GM23338 (cell line): ENCODE measurements at regions not wholly inside any gene's neighbourhood (a gene's known extent, or its start where the extent isn't known, plus 50 kb on each side); places are given as distances from the start of the nearest gene placed in this dataset.

Experiments used
- ATAC-seq: fragments of 200-7000 bp; cut with Tn5 transposase; 3 replicates; pipeline ENCODE4 v1.9.1; 2020
- DNase-seq: peaks from one replicate; pipeline ENCODE4 v3.0.0-alpha.2; 2015; ENCODE audit warnings: low spot score
- H2AFZ ChIP-seq: fragments of 200-600 bp; sonication (generic); 2 replicates; pipeline ENCODE4 v1.8.0; 2016; ENCODE audit warnings: antibody characterized with exemption, mild to moderate bottlenecking, moderate library complexity
- H3F3A ChIP-seq: fragments of 200-600 bp; sonication (generic); replicated peaks from 2 replicates; pipeline ENCODE4 v1.8.0; 2017; ENCODE audit warnings: antibody characterized with exemption, mixed run types, low read depth
- H3K27ac ChIP-seq: fragments of 200-600 bp; sonication (generic); 2 replicates; pipeline ENCODE4 v1.6.1; 2016; ENCODE audit warnings: low read depth
- H3K27me3 ChIP-seq: fragments of 200-600 bp; sonication (generic); 2 replicates; pipeline ENCODE4 v1.8.0; 2016; ENCODE audit warnings: mild to moderate bottlenecking, mixed run types, moderate library complexity; ENCODE audit not compliant: insufficient read depth
- H3K36me3 ChIP-seq: fragments of 200-600 bp; sonication (generic); 2 replicates; pipeline ENCODE4 v1.8.0; 2016; ENCODE audit warnings: mild to moderate bottlenecking; ENCODE audit not compliant: insufficient read depth
- H3K4me1 ChIP-seq: fragments of 200-600 bp; sonication (generic); 2 replicates; pipeline ENCODE4 v1.8.0; 2016; ENCODE audit warnings: mild to moderate bottlenecking, moderate library complexity; ENCODE audit not compliant: insufficient read depth
- H3K4me2 ChIP-seq: fragments of 200-600 bp; sonication (generic); 2 replicates; pipeline ENCODE4 v1.7.1; 2017; ENCODE audit warnings: mixed run types
- H3K4me3 ChIP-seq: fragments of 200-600 bp; sonication (generic); 2 replicates; pipeline ENCODE4 v1.6.1; 2016; ENCODE audit warnings: mixed run types
- H3K79me2 ChIP-seq: fragments of 200-600 bp; sonication (generic); replicated peaks from 2 replicates; pipeline ENCODE4 v1.8.0; 2017; ENCODE audit warnings: mild to moderate bottlenecking; ENCODE audit not compliant: insufficient read depth
- H3K9me2 ChIP-seq: fragments of 200-600 bp; sonication (generic); 2 replicates; pipeline ENCODE4 v1.8.0; 2017; ENCODE audit not compliant: insufficient read depth
- H4K20me1 ChIP-seq: fragments of 200-600 bp; sonication (generic); replicated peaks from 2 replicates; pipeline ENCODE4 v1.8.0; 2017; ENCODE audit warnings: mild to moderate bottlenecking; ENCODE audit not compliant: insufficient read depth
- H3K27ac Mint-ChIP-seq: 2 replicates; pipeline ENCODE4 v1.8.0; 2020; ENCODE audit warnings: inconsistent platforms, mild to moderate bottlenecking, moderate library complexity, mixed read lengths
- H3K27me3 Mint-ChIP-seq: 3 replicates; pipeline ENCODE4 v1.8.0; 2022; ENCODE audit warnings: low read depth, mild to moderate bottlenecking, moderate library complexity, mixed read lengths, inconsistent platforms; ENCODE audit not compliant: insufficient read depth, poor library complexity
- H3K36me3 Mint-ChIP-seq: 3 replicates; pipeline ENCODE4 v1.8.0; 2021; ENCODE audit warnings: low read depth, mild to moderate bottlenecking, inconsistent platforms, moderate library complexity, mixed read lengths
- H3K4me1 Mint-ChIP-seq: 3 replicates; pipeline ENCODE4 v1.8.0; 2020; ENCODE audit warnings: mild to moderate bottlenecking, inconsistent platforms, mixed read lengths
- H3K4me3 Mint-ChIP-seq: 3 replicates; pipeline ENCODE4 v1.8.0; 2021; ENCODE audit warnings: moderate library complexity, mild to moderate bottlenecking, inconsistent platforms, mixed read lengths
- H3K9me3 Mint-ChIP-seq: 3 replicates; pipeline ENCODE4 v1.8.0; 2020; ENCODE audit warnings: moderate library complexity, mild to moderate bottlenecking, inconsistent platforms, mixed read lengths
- CREB1 ChIP-seq: fragments of 250-450 bp; sonication (Bioruptor Pico); IDR thresholded peaks from 2 replicates; pipeline ENCODE4 v1.5.0; 2020; ENCODE audit warnings: low read depth, mild to moderate bottlenecking, moderate library complexity
- EZH2 ChIP-seq: fragments of 200-600 bp; sonication (generic); IDR thresholded peaks from one replicate; pipeline ENCODE4 v1.8.0; 2017; ENCODE audit warnings: antibody characterized with exemption, mild to moderate bottlenecking, low read depth; ENCODE audit not compliant: unreplicated experiment
- JUNB ChIP-seq: IDR thresholded peaks from one replicate; pipeline ENCODE4 v1.6.1; 2016; ENCODE audit warnings: antibody characterized with exemption; ENCODE audit not compliant: unreplicated experiment
- NANOG ChIP-seq: IDR thresholded peaks from 2 replicates; pipeline ENCODE4 v1.6.1; 2016; ENCODE audit warnings: antibody characterized with exemption, borderline replicate concordance
- POLR2AphosphoS5 ChIP-seq: IDR thresholded peaks from 2 replicates; pipeline ENCODE4 v1.6.1; 2016; ENCODE audit warnings: antibody characterized with exemption, low read depth
- REST ChIP-seq: IDR thresholded peaks from one replicate; pipeline ENCODE4 v1.6.1; 2018; ENCODE audit warnings: antibody characterized with exemption; ENCODE audit not compliant: unreplicated experiment
- STAT1 ChIP-seq: IDR thresholded peaks from one replicate; pipeline ENCODE4 v1.6.1; 2016; ENCODE audit warnings: antibody characterized with exemption; ENCODE audit not compliant: unreplicated experiment
- ZNF114 ChIP-seq: fragments of 250-450 bp; sonication (Bioruptor Pico); IDR thresholded peaks from 2 replicates; pipeline ENCODE4 v1.5.0; 2020; ENCODE audit warnings: mild to moderate bottlenecking, moderate library complexity
- TF ChIP-seq, protein P1 (sequence below), 2 experiments: fragments of 200-600 bp in 1 of 2; sonication (generic) in 1 of 2; conservative IDR thresholded peaks; 2 replicates each; pipeline versions ENCODE4 v1.5.1 to v1.6.1; 2016 to 2017; ENCODE audit warnings: antibody characterized with exemption in 2 of 2, low read depth in 2 of 2, mild to moderate bottlenecking in 2 of 2, moderate library complexity in 1 of 2
- TF ChIP-seq, protein P2 (sequence below): IDR thresholded peaks from 2 replicates; pipeline ENCODE4 v1.6.1; 2016; ENCODE audit warnings: antibody characterized with exemption

DNA sequence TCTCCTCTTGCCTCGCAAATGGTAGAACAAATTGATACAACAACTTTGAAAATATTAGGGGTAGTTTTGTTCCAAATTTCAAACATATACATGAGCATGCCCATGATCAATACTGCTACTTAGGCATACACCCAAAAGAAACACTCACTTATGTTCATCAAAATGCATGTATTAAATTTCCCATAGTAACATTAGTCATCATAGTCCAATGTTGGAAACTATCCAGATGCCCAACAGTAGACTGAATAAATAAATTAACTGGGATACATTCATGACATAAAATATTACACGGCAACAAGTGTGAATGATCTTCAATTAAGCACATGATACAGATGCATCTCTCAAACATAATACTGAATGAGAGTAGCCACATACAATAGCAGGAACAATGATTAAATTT, 391.6 kb downstream of the CDH11 start (continued):
- TF ChIP-seq REST (no peak), CREB1 (CRISPR knock-in tag) (no peak)
- TF ChIP-seq, protein P1, sequence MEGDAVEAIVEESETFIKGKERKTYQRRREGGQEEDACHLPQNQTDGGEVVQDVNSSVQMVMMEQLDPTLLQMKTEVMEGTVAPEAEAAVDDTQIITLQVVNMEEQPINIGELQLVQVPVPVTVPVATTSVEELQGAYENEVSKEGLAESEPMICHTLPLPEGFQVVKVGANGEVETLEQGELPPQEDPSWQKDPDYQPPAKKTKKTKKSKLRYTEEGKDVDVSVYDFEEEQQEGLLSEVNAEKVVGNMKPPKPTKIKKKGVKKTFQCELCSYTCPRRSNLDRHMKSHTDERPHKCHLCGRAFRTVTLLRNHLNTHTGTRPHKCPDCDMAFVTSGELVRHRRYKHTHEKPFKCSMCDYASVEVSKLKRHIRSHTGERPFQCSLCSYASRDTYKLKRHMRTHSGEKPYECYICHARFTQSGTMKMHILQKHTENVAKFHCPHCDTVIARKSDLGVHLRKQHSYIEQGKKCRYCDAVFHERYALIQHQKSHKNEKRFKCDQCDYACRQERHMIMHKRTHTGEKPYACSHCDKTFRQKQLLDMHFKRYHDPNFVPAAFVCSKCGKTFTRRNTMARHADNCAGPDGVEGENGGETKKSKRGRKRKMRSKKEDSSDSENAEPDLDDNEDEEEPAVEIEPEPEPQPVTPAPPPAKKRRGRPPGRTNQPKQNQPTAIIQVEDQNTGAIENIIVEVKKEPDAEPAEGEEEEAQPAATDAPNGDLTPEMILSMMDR (conservative IDR thresholded peaks at IDR 0.05; ENCODE audit: low read depth in 2 of 2): no peak

DNA sequence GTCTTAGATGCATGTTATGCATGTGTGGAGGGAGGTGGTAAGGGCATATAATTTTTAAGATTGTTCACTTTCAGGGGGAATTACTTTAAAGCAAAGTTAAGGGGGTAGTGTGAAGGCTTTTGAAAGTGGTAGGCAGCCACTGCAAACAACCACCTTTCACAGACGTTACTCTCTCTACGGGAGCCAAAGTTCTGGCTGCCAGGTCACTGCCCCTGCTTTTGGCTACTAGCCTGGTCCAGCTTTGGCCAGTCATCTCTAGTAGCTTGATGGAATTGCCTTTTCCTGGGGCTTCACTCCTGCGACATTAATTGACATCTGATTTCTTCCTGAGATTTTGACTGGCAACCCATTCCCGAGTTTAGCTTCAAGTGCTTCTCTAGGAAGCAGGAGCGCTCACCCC, 397.5 kb downstream of the CDH11 start:
- no peak overlapping the region for H3K27ac Mint-ChIP-seq
- no peaks in the 10 kb centered on the region for H3K4me1 Mint-ChIP-seq
- H3K36me3 ChIP-seq: no peaks in the 10 kb centered on the region
- no peak overlapping the region for H2AFZ ChIP-seq
- no peak for TF ChIP-seq STAT1
- no peak for TF ChIP-seq NANOG
- no peak for TF ChIP-seq CREB1 (CRISPR knock-in tag)
- TF ChIP-seq POLR2AphosphoS5: no peak
- TF ChIP-seq, protein P2, sequence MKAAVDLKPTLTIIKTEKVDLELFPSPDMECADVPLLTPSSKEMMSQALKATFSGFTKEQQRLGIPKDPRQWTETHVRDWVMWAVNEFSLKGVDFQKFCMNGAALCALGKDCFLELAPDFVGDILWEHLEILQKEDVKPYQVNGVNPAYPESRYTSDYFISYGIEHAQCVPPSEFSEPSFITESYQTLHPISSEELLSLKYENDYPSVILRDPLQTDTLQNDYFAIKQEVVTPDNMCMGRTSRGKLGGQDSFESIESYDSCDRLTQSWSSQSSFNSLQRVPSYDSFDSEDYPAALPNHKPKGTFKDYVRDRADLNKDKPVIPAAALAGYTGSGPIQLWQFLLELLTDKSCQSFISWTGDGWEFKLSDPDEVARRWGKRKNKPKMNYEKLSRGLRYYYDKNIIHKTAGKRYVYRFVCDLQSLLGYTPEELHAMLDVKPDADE: no peak
- TF ChIP-seq EZH2: no peak
- no peak for TF ChIP-seq JUNB
- no peak for TF ChIP-seq ZNF114 (CRISPR knock-in tag)
- no peak overlapping the region for H3K4me3 ChIP-seq
- H3K79me2 ChIP-seq: no peaks in the 10 kb centered on the region
- H3K9me3 Mint-ChIP-seq: no peaks in the 10 kb centered on the region
- no peaks in the 10 kb centered on the region for H3K27me3 Mint-ChIP-seq
- no peak overlapping the region for H3K4me2 ChIP-seq
- no peaks in the 10 kb centered on the region for H3F3A ChIP-seq
- H4K20me1 ChIP-seq: no peaks in the 10 kb centered on the region
- ATAC-seq (no peak), DNase-seq (no peak)
- no peaks in the 10 kb centered on the region for H3K36me3 Mint-ChIP-seq
- peaks cover 3% of the 10 kb centered on the region; the same call in 1 of the 2 replicates for H3K9me2 ChIP-seq
- H3K27me3 ChIP-seq: no peaks in the 10 kb centered on the region
- H3K4me3 Mint-ChIP-seq: no peak overlapping the region
- H3K4me1 ChIP-seq: no peaks in the 10 kb centered on the region
- no peak overlapping the region for H3K27ac ChIP-seq
